Lower leg skin (tissue), 4 donors: ENCODE measurements at regions not wholly inside any gene's neighbourhood (a gene's known extent, or its start where the extent isn't known, plus 50 kb on each side); places are given as distances from the start of the nearest gene placed in this dataset.

Experiments
- DNase-seq, 2 donors: peaks; one replicate each; pipeline ENCODE4 v3.0.0-alpha.2; 2019; ENCODE audit warnings: low spot score in 2 of 2
- H3K4me3 ChIP-seq: fragments of 200-600 bp; sonication (generic); 2 replicates; pipeline ENCODE4 v1.5.1; 2017; ENCODE audit warnings: mild to moderate bottlenecking, low read depth; ENCODE audit not compliant: poor library complexity, severe bottlenecking
- CTCF ChIP-seq, 3 donors: fragments of 450-650 bp; IDR thresholded peaks; one replicate each; pipeline ENCODE4 v1.5.1; 2016; ENCODE audit warnings: antibody characterized with exemption in 3 of 3, mild to moderate bottlenecking in 3 of 3, moderate library complexity in 2 of 3
- POLR2A ChIP-seq, 2 donors: fragments of 450-650 bp; IDR thresholded peaks; one replicate each; pipeline ENCODE4 v1.6.1; 2016 to 2017; ENCODE audit warnings: antibody characterized with exemption in 2 of 2, mild to moderate bottlenecking in 1 of 2, moderate library complexity in 1 of 2
- WGBS, 2 donors: methylation state at CpG; one replicate each; pipeline ENCODE4 v1.1.5; 2018; 5-methylcytosine and 5-hydroxymethylcytosine counted together
- intact Hi-C: fragments of 100-400 bp; cut with DNase I; formaldehyde crosslinking; loops from one replicate; pipeline ENCODE4 v1.15.0; 2023; ENCODE audit warnings: low total_unique reads

GRCh38 chr4:17072483-17072882, 174.0 kb upstream of the LDB2 start:
- no peak for DNase-seq
- intact Hi-C loops: no loop called here
- WGBS, 2 donors: 70 to 75% methylated on average over 3 of the region's 3 CpGs
- no peak overlapping the region for H3K4me3 ChIP-seq
- no peak for TF ChIP-seq POLR2A (IDR thresholded peaks at IDR 0.05)
- no peak for TF ChIP-seq CTCF (IDR thresholded peaks at IDR 0.05)

GRCh38 chr4:17068891-17069290, 170.4 kb upstream of the LDB2 start:
- H3K4me3 ChIP-seq: no peak overlapping the region
- intact Hi-C loops: no loop called here
- DNase-seq: no peak
- 32 to 39% methylated on average over 4 of the region's 4 CpGs for WGBS, 2 donors
- TF ChIP-seq CTCF (IDR thresholded peaks at IDR 0.05) (no peak), POLR2A (IDR thresholded peaks at IDR 0.05) (no peak)

- no peak overlapping the region for H3K4me3 ChIP-seq
- 41 to 45% methylated on average over 2 of the region's 2 CpGs for WGBS, 2 donors
- TF ChIP-seq POLR2A (IDR thresholded peaks at IDR 0.05): no peak
- no peak for TF ChIP-seq CTCF (IDR thresholded peaks at IDR 0.05)
- DNase-seq: peak in 1 of 2 donors; percentile 21
- intact Hi-C loops: no loop called here
These were observed 169.9 kb upstream of the LDB2 start for GRCh38 chr4:17068392-17068791.

- no peak overlapping the region for H3K4me3 ChIP-seq
- DNase-seq: peak in 1 of 2 donors; percentile 22
- 31 to 37% methylated on average over 4 of the region's 4 CpGs for WGBS, 2 donors
- intact Hi-C loops: no loop called here
- TF ChIP-seq POLR2A (IDR thresholded peaks at IDR 0.05) (no peak), CTCF (IDR thresholded peaks at IDR 0.05) (no peak)
These were observed 168.5 kb upstream of the LDB2 start for GRCh38 chr4:17066972-17067371.

GRCh38 chr4:17066236-17066635, 167.8 kb upstream of the LDB2 start:
- DNase-seq: no peak
- TF ChIP-seq CTCF (IDR thresholded peaks at IDR 0.05) (no peak), POLR2A (IDR thresholded peaks at IDR 0.05) (no peak)
- intact Hi-C loops: no loop called here
- H3K4me3 ChIP-seq: no peak overlapping the region
- 50% methylated on average over 1 of the region's 1 CpG for WGBS, 2 donors

GRCh38 chr4:17065821-17066220, 167.4 kb upstream of the LDB2 start:
- intact Hi-C loops: no loop called here
- no peak for DNase-seq
- WGBS, 2 donors: 67 to 72% methylated on average over 2 of the region's 2 CpGs
- no peak overlapping the region for H3K4me3 ChIP-seq
- TF ChIP-seq CTCF (IDR thresholded peaks at IDR 0.05) (no peak), POLR2A (IDR thresholded peaks at IDR 0.05) (no peak)
